ENCODE measurements at regions not wholly inside any gene's neighbourhood (a gene's known extent, or its start where the extent isn't known, plus 50 kb on each side); places are given as distances from the start of the nearest gene placed in this dataset.

GRCh38 chr13:84077271-84077670, 195.0 kb upstream of the SLITRK1 start:
- no peaks in the 10 kb centered on the region for H3K9me3 ChIP-seq
- H3K27me3 ChIP-seq, result no peaks in the 10 kb centered on the region
- no peaks in the 10 kb centered on the region for H3K36me3 ChIP-seq
- ATAC-seq (no peak), DNase-seq (no peak)
- H3K4me3 ChIP-seq, result no peak overlapping the region
- H3K27ac ChIP-seq, result no peak overlapping the region
- H3K4me1 ChIP-seq, result no peaks in the 10 kb centered on the region
- TF ChIP-seq CTCF (IDR thresholded peaks at IDR 0.05), result no peak
- intact Hi-C loops (cut with DNase I), result no loop called here

DNA sequence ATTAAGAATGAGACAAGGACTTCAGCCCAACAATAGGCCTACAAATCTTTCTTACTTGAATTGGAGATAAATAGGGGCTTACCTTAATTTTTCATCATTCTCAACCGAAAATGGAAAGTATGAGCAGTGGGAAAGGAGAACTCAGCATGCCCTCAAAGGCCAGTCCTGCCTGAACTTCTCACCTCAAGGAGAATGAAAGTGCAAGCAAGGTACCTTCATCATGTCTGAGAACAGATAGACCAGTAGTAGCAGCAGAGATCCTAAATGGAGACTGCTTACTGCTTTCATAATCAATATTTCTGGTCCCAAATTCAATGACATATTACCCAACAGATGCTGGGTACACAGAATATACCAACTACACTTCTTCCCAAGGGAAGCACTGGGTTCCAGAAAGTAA, 194.0 kb upstream of the SLITRK1 start:
- intact Hi-C loops (cut with DNase I), result no loop called here
- H3K4me1 ChIP-seq, result no peaks in the 10 kb centered on the region
- H3K36me3 ChIP-seq, result no peaks in the 10 kb centered on the region
- H3K4me3 ChIP-seq, result no peak overlapping the region
- no peak overlapping the region for H3K27ac ChIP-seq
- TF ChIP-seq CTCF (IDR thresholded peaks at IDR 0.05), result no peak
- 65 to 74% methylated on average over 1 of the region's 1 CpG for WGBS, 2 donors
- no peaks in the 10 kb centered on the region for H3K9me3 ChIP-seq
- ATAC-seq (no peak), DNase-seq (no peak)
- H3K27me3 ChIP-seq, result no peaks in the 10 kb centered on the region

- intact Hi-C loops (cut with DNase I), result no loop called here
- no peak overlapping the region for H3K27ac ChIP-seq
- TF ChIP-seq CTCF (IDR thresholded peaks at IDR 0.05), result no peak
- DNase-seq (no peak), ATAC-seq (no peak)
- WGBS, 2 donors, result 77 to 79% methylated on average over 3 of the region's 3 CpGs
- H3K36me3 ChIP-seq, result no peaks in the 10 kb centered on the region
- H3K4me1 ChIP-seq, result no peaks in the 10 kb centered on the region
- no peaks in the 10 kb centered on the region for H3K27me3 ChIP-seq
- H3K4me3 ChIP-seq, result no peak overlapping the region
- H3K9me3 ChIP-seq, result peaks cover 0 to 3% (median 0%) of the 10 kb centered on the region in 11 donors
Observed at GRCh38 chr13:84050536-84050935, 168.3 kb upstream of the SLITRK1 start.

DNA sequence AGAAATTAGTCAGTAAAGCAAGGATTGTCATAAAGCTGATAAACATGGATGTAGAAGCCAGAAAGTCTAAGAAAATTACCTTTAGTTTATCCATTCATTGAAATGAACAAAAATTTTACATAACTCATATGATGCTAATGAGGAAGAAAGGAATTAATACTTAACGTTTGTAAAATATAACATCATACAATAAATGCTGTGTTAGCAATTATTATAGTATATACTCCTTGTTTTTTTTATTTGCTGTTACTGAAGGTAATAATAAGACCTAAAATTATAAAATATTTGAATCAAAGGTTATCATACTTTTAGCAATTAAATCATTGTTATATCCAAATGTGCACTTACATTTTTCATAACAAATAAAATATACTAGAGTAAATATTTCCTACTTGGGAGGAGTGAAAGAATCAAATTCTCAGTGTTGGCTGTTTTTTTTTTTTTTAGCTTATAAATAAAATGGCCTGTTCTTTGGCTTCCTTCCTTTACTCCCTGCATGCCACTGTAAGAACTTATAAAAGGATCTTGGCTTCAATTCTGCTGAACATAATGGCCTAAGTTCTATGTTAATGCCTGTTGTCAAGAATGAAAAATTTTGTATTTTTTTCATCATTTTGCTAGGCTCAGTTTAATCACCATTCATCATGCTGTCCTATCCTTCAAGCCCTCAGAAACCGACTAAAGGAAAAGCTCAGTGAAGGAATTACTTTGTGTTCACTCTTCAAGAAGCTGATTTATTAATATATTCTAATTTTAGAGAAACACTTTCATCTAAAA, 167.4 kb upstream of the SLITRK1 start:
- H3K9me3 ChIP-seq, result peaks cover 0 to 2% (median 0%) of the 10 kb centered on the region in 11 donors
- DNase-seq (no peak), ATAC-seq (no peak)
- H3K4me3 ChIP-seq, result no peak overlapping the region
- no peaks in the 10 kb centered on the region for H3K36me3 ChIP-seq
- no peak for TF ChIP-seq CTCF (IDR thresholded peaks at IDR 0.05)
- WGBS, 2 donors, result 67 to 80% methylated on average over 2 of the region's 2 CpGs
- H3K27me3 ChIP-seq, result no peaks in the 10 kb centered on the region
- no peaks in the 10 kb centered on the region for H3K4me1 ChIP-seq
- intact Hi-C loops (cut with DNase I), result no loop called here
- no peak overlapping the region for H3K27ac ChIP-seq
